Esophagus (tissue), 2 donors: ENCODE measurements at regions not wholly inside any gene's neighbourhood (a gene's known extent, or its start where the extent isn't known, plus 50 kb on each side); places are given as distances from the start of the nearest gene placed in this dataset.

Experiments used
- H3K27ac ChIP-seq, 2 donors: one replicate each; pipeline ENCODE4 v1.5.1; 2013; ENCODE audit warnings: low read depth in 2 of 2, mild to moderate bottlenecking in 2 of 2, inconsistent platforms in 1 of 2, low read length in 1 of 2, moderate library complexity in 1 of 2
- H3K27me3 ChIP-seq, 2 donors: one replicate each; pipeline ENCODE4 v1.6.1; 2013; ENCODE audit warnings: low read length in 2 of 2, control low read depth in 1 of 2, mild to moderate bottlenecking in 1 of 2; ENCODE audit not compliant: insufficient read depth in 2 of 2, control insufficient read depth in 1 of 2
- H3K36me3 ChIP-seq, 2 donors: one replicate each; pipeline ENCODE4 v1.6.1; 2013; ENCODE audit warnings: low read length in 1 of 2; ENCODE audit not compliant: control insufficient read depth in 2 of 2, insufficient read depth in 2 of 2
- H3K4me1 ChIP-seq, 2 donors: one replicate each; pipeline ENCODE4 v1.6.1; 2013; ENCODE audit warnings: low read length in 1 of 2; ENCODE audit not compliant: control insufficient read depth in 2 of 2, insufficient read depth in 2 of 2
- H3K4me3 ChIP-seq, 2 donors: one replicate each; pipeline ENCODE4 v1.5.1; 2013; ENCODE audit warnings: low read length in 2 of 2, mild to moderate bottlenecking in 2 of 2, low read depth in 1 of 2, moderate library complexity in 1 of 2
- H3K9me3 ChIP-seq, 2 donors: one replicate each; pipeline ENCODE4 v1.6.1; 2013; ENCODE audit warnings: mild to moderate bottlenecking in 2 of 2, low read depth in 1 of 2, low read length in 1 of 2, moderate library complexity in 1 of 2; ENCODE audit not compliant: control insufficient read depth in 2 of 2, insufficient read depth in 1 of 2
- WGBS, 2 donors: extraction: QIAGEN DNeasy Blood & Tissue Kit; methylation state at CpG; one replicate each; pipeline ENCODE4 v1.1.7; 2013; 5-methylcytosine and 5-hydroxymethylcytosine counted together
- donor health status: healthy with polysubstance abuse.
- donor health status: Bipolar disorder and iron deficiency.

DNA sequence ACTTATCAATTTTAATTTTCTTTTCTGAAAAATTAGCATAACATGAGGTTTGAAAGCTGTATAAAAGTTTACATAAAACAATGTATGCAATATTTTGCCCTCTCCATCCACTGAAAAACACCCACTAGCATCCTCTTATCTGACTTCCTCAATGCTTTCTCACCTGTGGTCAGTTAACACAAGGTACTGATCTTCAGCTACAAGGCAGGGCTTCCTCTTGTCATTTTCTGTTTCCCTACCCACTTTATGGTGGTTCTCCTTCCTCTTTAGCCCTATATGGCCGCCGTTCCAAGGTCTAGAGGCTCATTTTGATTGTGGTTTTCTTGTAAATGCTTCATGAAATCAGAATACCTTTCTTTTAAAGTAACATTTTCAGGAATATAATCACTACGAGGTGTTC lies 618.6 kb upstream of the CPEB2 start:
- H3K27me3 ChIP-seq = no peaks in the 10 kb centered on the region
- 71 to 72% methylated on average over 3 of the region's 3 CpGs for WGBS, 2 donors
- H3K27ac ChIP-seq = no peak overlapping the region
- no peaks in the 10 kb centered on the region for H3K9me3 ChIP-seq
- no peaks in the 10 kb centered on the region for H3K4me1 ChIP-seq
- no peaks in the 10 kb centered on the region for H3K36me3 ChIP-seq
- no peak overlapping the region for H3K4me3 ChIP-seq

DNA sequence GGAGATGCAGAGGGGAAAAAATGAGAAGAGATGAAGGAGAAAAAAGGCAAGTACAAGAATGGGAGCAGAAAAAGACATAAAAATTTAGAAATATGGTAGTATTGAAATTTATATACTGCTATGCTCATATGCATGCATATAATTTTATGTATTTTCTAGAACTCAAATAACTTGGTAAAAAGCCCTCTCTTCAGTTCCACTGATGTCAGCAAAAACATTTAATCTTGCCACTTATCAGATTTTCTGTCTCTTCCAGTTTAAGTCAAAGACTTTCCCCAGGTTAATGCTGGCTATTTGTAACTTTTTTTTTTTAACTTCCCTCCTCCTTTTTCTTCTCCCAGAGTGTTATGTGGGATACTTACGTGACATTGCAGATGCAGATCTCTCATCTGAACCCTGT lies 617.5 kb upstream of the CPEB2 start:
- H3K4me1 ChIP-seq = no peaks in the 10 kb centered on the region
- no peaks in the 10 kb centered on the region for H3K27me3 ChIP-seq
- H3K9me3 ChIP-seq = no peaks in the 10 kb centered on the region
- no peak overlapping the region for H3K27ac ChIP-seq
- no peaks in the 10 kb centered on the region for H3K36me3 ChIP-seq
- H3K4me3 ChIP-seq = no peak overlapping the region
- WGBS, 2 donors = 90 to 91% methylated on average over 1 of the region's 1 CpG

DNA sequence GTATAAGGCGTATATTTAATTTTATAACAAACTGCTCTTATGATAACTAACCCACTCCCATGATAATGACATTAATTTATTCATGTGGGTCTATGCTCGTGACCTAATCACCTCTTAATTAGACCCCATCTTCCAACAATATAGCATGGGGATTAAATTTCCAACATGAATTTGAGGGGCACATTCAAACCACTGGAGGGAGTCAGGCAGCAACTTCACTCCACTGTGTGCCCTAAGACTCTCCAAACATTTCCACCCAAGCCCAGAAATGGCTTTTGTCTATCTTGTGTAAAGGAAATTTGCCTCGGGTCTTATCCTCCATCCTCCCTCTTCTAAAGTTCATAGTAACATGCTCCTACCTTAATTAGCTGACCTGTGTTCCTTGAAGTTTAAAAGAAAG lies 616.1 kb upstream of the CPEB2 start:
- Histone ChIP-seq H3K9me3 (no peaks in the 10 kb centered on the region), H3K36me3 (no peaks in the 10 kb centered on the region), H3K4me3 (no peak overlapping the region), H3K27ac (no peak overlapping the region), H3K4me1 (no peaks in the 10 kb centered on the region), H3K27me3 (no peaks in the 10 kb centered on the region)
- 71 to 73% methylated on average over 3 of the region's 3 CpGs for WGBS, 2 donors

DNA sequence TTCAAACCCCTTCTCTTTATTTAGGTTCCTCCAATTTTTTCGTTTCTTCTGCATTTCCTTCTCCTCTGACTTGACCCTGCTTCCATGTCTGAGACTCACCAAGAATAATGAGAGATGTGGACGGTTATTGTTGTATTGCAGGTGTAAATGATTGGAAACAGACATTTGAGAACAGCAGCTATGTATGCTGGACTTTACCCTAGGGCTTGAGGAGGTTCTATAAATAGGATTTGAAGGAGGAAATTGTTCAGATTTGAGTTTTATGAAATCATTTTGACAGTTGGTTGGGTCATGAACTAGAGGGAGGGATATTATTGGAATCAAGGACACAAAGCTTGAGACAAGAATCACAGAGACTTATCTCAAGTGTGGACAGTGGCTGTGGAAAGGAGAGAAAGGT lies 614.6 kb upstream of the CPEB2 start:
- H3K27me3 ChIP-seq = no peaks in the 10 kb centered on the region
- no peak overlapping the region for H3K27ac ChIP-seq
- H3K4me3 ChIP-seq = no peak overlapping the region
- no peaks in the 10 kb centered on the region for H3K9me3 ChIP-seq
- H3K36me3 ChIP-seq = no peaks in the 10 kb centered on the region
- no peaks in the 10 kb centered on the region for H3K4me1 ChIP-seq
- 47 to 60% methylated on average over 2 of the region's 2 CpGs for WGBS, 2 donors

DNA sequence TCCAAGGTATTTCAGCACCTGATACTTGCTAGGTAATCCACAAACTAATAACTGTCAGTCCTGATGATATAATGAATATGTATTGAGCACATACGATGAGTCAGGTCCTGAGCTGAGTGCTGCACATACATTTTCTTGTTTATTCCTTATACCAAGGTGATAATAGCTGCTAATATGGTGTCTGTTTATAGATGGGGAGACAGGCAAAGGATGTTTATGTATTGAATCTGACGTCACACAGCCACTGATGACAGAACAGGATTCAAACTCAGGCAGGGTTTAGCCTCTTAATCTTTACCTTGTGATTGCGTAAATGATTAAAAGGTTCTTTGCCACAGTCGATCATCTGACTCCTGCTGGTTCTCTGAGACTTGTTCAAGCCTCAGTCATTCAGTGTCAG lies 609.9 kb upstream of the CPEB2 start:
- Histone ChIP-seq H3K27ac (no peak overlapping the region), H3K27me3 (no peaks in the 10 kb centered on the region), H3K9me3 (no peaks in the 10 kb centered on the region), H3K4me3 (no peak overlapping the region), H3K36me3 (no peaks in the 10 kb centered on the region), H3K4me1 (no peaks in the 10 kb centered on the region)
- WGBS, 2 donors = 57 to 64% methylated on average over 4 of the region's 4 CpGs

DNA sequence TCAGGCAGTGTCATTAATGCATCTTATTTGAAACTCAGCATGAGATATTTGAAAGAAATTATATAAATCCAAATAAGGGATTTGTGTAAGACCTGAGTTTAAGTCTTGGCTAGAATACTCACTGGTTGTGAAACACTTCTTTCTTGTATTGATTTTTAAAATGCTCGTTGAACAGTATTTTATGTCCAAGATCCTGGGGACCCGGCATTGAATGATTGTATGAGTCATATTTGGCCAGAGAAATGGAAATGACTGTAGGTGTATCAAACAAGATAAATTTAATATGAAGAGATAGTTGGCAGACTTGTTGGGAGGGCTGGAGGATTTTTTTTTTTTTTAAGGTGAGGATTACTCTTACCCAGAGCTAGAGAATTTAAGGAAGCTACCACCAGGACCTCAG lies 606.1 kb upstream of the CPEB2 start:
- no peak overlapping the region for H3K27ac ChIP-seq
- H3K36me3 ChIP-seq = no peaks in the 10 kb centered on the region
- H3K27me3 ChIP-seq = no peaks in the 10 kb centered on the region
- WGBS, 2 donors = 39 to 41% methylated on average over 2 of the region's 2 CpGs
- H3K4me3 ChIP-seq = no peak overlapping the region
- H3K4me1 ChIP-seq = no peaks in the 10 kb centered on the region
- no peaks in the 10 kb centered on the region for H3K9me3 ChIP-seq

DNA sequence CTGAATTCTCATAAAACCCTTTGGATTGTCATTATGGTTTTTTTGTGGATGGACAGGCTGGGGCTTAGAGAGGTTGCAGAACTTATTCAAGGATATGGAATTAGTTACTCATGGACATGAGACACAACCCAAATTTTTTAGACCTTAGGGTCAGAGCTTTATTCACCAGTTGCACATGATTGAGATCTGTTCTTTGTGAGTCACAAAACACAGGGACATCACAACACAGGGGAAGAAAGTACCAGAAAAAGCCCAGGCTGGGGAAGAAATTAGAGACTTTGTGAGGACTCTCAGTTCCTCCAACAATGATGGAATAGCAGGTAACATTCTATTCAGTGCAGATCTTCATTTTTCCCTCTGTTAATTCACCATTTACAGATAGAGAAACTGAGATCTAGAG lies 602.4 kb upstream of the CPEB2 start:
- H3K9me3 ChIP-seq = peaks cover 0 to 3% of the 10 kb centered on the region in 2 donors

DNA sequence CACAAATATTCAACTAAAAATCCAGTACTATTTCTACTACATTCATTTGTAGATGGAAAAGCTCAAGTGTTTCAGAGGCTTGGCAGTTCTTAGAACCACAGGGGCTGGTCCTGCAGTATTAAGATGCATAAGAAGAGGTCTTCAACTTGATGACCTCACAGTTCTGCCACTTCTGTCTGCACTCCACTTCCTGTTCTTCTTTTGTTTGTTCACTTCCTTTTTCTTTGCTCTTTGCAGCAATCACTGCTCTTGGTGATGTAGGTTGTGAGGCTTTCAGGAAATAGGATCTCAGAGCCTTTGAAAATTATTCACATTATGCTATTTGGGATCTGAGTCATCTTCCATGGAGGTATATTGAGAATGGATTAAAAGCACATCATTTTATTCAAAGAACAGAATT lies 602.0 kb upstream of the CPEB2 start:
- no peak overlapping the region for H3K4me3 ChIP-seq
- H3K27me3 ChIP-seq = no peaks in the 10 kb centered on the region
- no peaks in the 10 kb centered on the region for H3K4me1 ChIP-seq
- H3K9me3 ChIP-seq = peaks cover 0 to 3% of the 10 kb centered on the region in 2 donors
- H3K36me3 ChIP-seq = no peaks in the 10 kb centered on the region
- H3K27ac ChIP-seq = no peak overlapping the region

More for the DNA sequence above, 602.4 kb upstream of the CPEB2 start:
- Histone ChIP-seq H3K4me3 (no peak overlapping the region), H3K4me1 (no peaks in the 10 kb centered on the region), H3K27ac (no peak overlapping the region), H3K36me3 (no peaks in the 10 kb centered on the region), H3K27me3 (no peaks in the 10 kb centered on the region)

DNA sequence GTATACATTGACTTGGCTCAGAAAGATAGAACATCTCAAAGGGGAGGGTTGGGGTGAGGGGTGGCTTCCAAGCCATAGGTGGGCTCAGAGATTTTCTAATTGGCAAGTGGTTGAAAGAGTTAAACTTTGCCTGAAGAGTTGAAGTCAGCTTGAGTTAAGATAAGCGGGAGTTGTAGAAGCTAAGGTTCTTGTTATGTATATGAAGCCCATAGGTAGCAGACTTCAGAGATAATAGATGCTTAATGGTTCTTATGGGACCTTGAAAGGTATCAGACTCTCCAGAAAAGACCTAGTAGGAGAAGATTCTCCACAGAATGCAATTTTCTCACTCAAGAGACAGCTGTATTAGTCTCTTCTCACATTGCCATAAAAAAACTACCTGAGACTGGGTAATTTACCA lies 599.1 kb upstream of the CPEB2 start:
- H3K27me3 ChIP-seq = no peaks in the 10 kb centered on the region
- H3K27ac ChIP-seq = no peak overlapping the region
- peaks cover 0 to 3% of the 10 kb centered on the region in 2 donors for H3K9me3 ChIP-seq
- 77 to 87% methylated on average over 1 of the region's 1 CpG for WGBS, 2 donors
- H3K4me3 ChIP-seq = no peak overlapping the region
- no peaks in the 10 kb centered on the region for H3K36me3 ChIP-seq
- no peaks in the 10 kb centered on the region for H3K4me1 ChIP-seq

DNA sequence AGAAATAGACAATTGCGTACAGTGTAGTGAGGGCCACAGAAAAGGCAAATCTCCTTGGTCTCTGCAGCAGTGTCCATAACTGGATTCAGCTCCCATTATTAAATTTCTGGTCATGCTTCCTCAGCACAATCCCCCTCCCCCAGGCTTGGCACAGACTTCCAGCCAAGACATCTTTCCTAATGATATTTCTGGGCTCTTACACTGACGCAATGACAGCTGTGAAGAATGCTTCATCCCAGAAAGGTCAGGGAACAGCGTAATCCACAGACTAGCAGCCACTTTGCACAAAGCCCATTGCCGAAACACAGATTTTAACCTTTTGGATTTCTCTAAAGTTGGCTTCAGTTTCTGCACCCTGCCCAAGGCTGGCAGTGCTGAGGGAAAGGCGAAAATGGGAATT lies 597.6 kb upstream of the CPEB2 start:
- Histone ChIP-seq H3K27me3 (no peaks in the 10 kb centered on the region), H3K4me1 (no peaks in the 10 kb centered on the region), H3K27ac (no peak overlapping the region), H3K36me3 (no peaks in the 10 kb centered on the region), H3K4me3 (no peak overlapping the region), H3K9me3 (peaks cover 0 to 3% of the 10 kb centered on the region in 2 donors)
- 77 to 80% methylated on average over 5 of the region's 5 CpGs for WGBS, 2 donors
